ENCODE measurements at regions not wholly inside any gene's neighbourhood (a gene's known extent, or its start where the extent isn't known, plus 50 kb on each side); places are given as distances from the start of the nearest gene placed in this dataset.

DNA sequence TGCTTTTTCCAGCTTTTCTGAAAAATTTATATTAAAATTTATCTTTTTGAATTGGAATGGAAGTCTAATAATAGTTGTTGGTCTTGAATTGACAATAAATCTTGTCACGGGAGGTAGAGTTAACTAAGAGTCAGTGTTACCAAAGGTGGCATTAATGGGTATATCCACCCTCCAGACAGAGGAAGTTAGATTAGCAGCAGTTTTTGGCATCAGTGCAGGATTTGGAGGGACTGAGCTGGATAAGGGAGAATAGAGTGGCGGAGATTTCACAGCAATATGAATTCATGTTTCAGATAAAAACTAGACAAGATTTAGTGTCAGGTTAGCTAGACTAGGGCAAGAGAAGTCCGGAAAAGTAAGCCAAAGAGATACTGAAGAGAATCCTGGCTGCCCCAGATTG lies 201.3 kb upstream of the ZBTB20 start:
- TF ChIP-seq, protein P1, sequence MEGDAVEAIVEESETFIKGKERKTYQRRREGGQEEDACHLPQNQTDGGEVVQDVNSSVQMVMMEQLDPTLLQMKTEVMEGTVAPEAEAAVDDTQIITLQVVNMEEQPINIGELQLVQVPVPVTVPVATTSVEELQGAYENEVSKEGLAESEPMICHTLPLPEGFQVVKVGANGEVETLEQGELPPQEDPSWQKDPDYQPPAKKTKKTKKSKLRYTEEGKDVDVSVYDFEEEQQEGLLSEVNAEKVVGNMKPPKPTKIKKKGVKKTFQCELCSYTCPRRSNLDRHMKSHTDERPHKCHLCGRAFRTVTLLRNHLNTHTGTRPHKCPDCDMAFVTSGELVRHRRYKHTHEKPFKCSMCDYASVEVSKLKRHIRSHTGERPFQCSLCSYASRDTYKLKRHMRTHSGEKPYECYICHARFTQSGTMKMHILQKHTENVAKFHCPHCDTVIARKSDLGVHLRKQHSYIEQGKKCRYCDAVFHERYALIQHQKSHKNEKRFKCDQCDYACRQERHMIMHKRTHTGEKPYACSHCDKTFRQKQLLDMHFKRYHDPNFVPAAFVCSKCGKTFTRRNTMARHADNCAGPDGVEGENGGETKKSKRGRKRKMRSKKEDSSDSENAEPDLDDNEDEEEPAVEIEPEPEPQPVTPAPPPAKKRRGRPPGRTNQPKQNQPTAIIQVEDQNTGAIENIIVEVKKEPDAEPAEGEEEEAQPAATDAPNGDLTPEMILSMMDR (conservative IDR thresholded peaks at IDR 0.05; ENCODE audit: low read depth), result no peak
- POLR2A ChIA-PET (ENCODE audit: low non-redundant PET), result no interaction called here
- no peak for DNase-seq (ENCODE audit: low spot score)
- CTCF ChIA-PET, result no interaction called here
- no peak overlapping the region for H3K27ac ChIP-seq

DNA sequence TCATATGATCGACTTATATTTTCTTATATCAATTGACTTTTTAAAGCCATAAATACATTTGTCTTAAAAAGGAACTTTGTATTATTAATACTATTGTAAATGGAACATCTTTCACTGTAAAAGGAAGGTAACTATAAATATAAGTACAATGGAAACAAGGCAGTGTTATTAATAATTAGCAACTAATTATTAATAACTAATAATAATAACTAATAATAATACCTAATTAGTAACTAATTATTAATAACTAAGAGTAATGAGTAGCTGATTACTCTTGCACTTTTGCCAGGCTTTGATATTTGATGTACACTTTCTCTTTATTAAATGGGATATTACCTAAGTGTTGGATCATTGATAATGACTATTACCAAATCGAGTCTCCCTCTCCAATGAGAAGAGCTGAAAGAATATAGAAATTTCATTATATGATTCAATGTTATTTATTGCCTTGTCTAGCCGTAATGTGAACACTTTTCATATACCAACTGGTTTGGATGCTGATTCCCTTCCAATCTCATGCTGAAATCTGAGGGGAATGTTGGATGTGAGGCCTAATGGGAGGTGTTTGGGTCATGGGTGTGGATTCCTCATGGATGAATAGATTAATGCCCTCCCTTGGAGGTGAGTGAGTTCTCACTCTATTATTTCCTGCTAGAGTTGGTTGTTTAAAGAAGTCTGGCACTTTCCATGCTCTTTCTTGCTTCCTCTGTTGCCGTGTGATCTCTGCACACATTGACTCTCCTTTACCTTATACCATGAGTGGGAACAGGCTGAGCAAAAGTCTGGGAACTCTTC lies 202.1 kb upstream of the ZBTB20 start:
- ChIA-PET POLR2A (ENCODE audit: low non-redundant PET) (no interaction called here), CTCF (no interaction called here)
- no peak overlapping the region for H3K27ac ChIP-seq
- DNase-seq (ENCODE audit: low spot score), result no peak
- TF ChIP-seq, protein P1 (conservative IDR thresholded peaks at IDR 0.05; ENCODE audit: low read depth), result no peak

DNA sequence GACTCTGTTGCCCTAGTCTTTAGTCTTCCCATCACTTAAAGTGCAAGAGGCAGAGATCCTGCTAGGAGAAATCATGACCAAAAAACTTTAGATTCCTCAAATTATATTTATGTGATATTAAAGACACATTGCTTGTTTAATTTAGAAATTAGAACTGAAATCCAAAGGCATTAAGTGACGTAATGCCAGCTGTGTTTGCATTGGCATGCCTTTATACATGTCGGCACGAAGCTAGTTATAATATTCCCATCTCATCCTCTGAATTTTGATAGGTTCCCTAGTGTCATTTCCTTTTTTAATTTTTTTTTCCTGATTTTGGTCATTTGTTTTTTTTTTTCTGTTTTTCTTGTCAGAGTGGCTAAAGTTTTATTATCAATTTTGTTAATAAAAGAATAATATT lies 203.5 kb upstream of the ZBTB20 start:
- ChIA-PET CTCF (interaction anchor here (0.7 kb wide), 1 partner anchor 38 kb away, joined by 3 read pairs; no protein-coding TSS in a partner anchor), POLR2A (ENCODE audit: low non-redundant PET) (no interaction called here)
- TF ChIP-seq, protein P1 (conservative IDR thresholded peaks at IDR 0.05; ENCODE audit: low read depth), result no peak
- DNase-seq (ENCODE audit: low spot score), result no peak
- no peak overlapping the region for H3K27ac ChIP-seq

DNA sequence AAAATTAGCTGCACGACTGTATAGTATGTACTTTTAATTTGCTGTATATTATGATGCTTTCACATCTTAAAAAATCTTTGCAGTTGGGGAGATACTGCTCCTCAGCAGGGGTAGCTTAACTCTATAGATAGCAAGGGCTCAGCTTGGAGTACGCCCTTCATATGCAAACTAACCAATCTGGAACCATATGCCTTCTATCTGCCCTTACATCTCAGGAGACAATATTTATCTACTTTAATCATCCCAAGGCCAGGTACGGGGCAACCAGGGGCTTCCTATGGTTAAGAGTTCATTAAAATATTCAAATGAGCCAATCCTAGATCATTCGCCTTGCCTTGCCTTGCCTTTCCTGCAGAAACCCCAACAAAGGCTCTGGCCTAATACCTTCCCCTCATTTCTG lies 204.1 kb upstream of the ZBTB20 start:
- POLR2A ChIA-PET (ENCODE audit: low non-redundant PET), result no interaction called here
- TF ChIP-seq, protein P1 (conservative IDR thresholded peaks at IDR 0.05; ENCODE audit: low read depth), result no peak
- H3K27ac ChIP-seq, result no peak overlapping the region
- DNase-seq (ENCODE audit: low spot score), result no peak
- CTCF ChIA-PET, result interaction anchor here (0.7 kb wide), 1 partner anchor 37 kb away, joined by 3 read pairs; no protein-coding TSS in a partner anchor

DNA sequence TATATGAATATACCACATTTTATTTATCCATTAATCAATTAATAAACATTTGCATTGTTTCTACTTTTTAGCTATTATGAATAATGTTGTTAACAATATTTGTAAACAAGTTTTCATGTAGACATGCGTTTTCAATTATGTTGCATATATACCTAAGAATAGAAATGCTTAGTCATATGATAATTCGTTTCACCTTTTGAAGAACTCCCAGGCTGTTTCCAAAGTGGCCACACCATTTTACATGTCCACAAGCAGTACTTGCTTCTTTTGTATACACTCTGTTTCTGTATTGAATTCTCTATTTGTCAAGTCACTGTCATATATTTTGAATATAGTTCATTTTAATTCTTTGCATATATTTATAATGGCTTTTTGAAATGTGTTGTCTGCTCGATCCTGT lies 206.9 kb upstream of the ZBTB20 start:
- ChIA-PET POLR2A (ENCODE audit: low non-redundant PET) (no interaction called here), CTCF (interaction anchor here (1.2 kb wide), 1 partner anchor 30 kb away, joined by 4 read pairs; no protein-coding TSS in a partner anchor)

DNA sequence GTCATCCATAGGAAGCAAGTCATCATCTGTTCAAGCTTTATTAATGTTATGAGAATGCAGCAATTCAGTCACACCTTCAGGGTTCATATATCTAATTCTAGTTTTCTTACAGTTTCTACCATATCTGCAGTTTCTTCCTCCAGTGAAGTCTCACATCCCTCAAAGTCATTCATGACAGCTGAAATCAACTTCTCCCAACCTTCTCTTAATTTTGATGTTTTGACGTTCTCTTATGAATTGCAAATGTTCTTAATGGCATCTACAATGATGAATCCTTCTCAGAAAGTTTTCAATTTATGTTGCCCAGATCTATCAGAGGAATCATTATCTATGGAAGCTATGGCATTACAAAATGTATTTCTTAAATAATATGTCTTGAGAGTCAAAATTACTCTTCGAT lies 210.4 kb upstream of the ZBTB20 start:
- TF ChIP-seq, protein P1 (conservative IDR thresholded peaks at IDR 0.05; ENCODE audit: low read depth), result no peak
- POLR2A ChIA-PET (ENCODE audit: low non-redundant PET), result no interaction called here

More for the DNA sequence above, 206.9 kb upstream of the ZBTB20 start:
- no peak overlapping the region for H3K27ac ChIP-seq
- no peak for DNase-seq (ENCODE audit: low spot score)
- TF ChIP-seq, protein P1 (conservative IDR thresholded peaks at IDR 0.05; ENCODE audit: low read depth), result no peak

More for the DNA sequence above, 210.4 kb upstream of the ZBTB20 start:
- DNase-seq (ENCODE audit: low spot score), result no peak
- H3K27ac ChIP-seq, result no peak overlapping the region
- CTCF ChIA-PET, result no interaction called here

Measured in RWPE1 (cell line).